CD4-positive, alpha-beta T cell (primary cell): ENCODE measurements at regions not wholly inside any gene's neighbourhood (a gene's known extent, or its start where the extent isn't known, plus 50 kb on each side); places are given as distances from the start of the nearest gene placed in this dataset.

Source experiments
- ATAC-seq: fragments of 200-7000 bp; cut with Tn5 transposase; one replicate; pipeline ENCODE4 v1.10.0; 2022; ENCODE audit warnings: mild to moderate bottlenecking; ENCODE audit not compliant: poor library complexity
- CTCF ChIA-PET: fragments of 350-600 bp; sonication (Branson Sonifier 250); formaldehyde crosslinking; loops from one replicate; lab custom pipeline; 2021; ENCODE audit warnings: antibody characterized with exemption, inconsistent platforms; lab: Charles Lee
- POLR2A ChIA-PET: fragments of 350-600 bp; sonication (Branson Sonifier 250); formaldehyde crosslinking; loops from one replicate; lab custom pipeline; 2021; ENCODE audit warnings: antibody characterized with exemption, inconsistent platforms; lab: Charles Lee
- DNase-seq, 14 experiments: peaks; one replicate each; pipeline ENCODE4 v3.0.0-alpha.2; 2013 to 2020; ENCODE audit warnings: mixed read lengths in 2 of 14
- H3K27ac ChIP-seq, 2 donors: one replicate each; pipeline versions ENCODE4 v1.5.1 to v1.7.0; 2013; ENCODE audit warnings: low read length in 2 of 2, low read depth in 1 of 2, mild to moderate bottlenecking in 1 of 2
- H3K27me3 ChIP-seq, 2 experiments: 1 replicate in 1 of 2; 2 replicates in 1 of 2; pipeline versions ENCODE4 v1.6.1 to v1.7.0; 2013; ENCODE audit warnings: low read length in 2 of 2, control low read depth in 1 of 2, mild to moderate bottlenecking in 1 of 2, moderate library complexity in 1 of 2; ENCODE audit not compliant: insufficient read depth in 2 of 2, control insufficient read depth in 1 of 2
- H3K36me3 ChIP-seq: one replicate; pipeline ENCODE4 v1.6.1; 2013; ENCODE audit warnings: low read length, control low read depth; ENCODE audit not compliant: insufficient read depth
- H3K4me1 ChIP-seq: one replicate; pipeline ENCODE4 v1.6.1; 2013; ENCODE audit warnings: low read length, control low read depth; ENCODE audit not compliant: insufficient read depth
- H3K4me3 ChIP-seq: one replicate; pipeline ENCODE4 v1.5.1; 2013; ENCODE audit warnings: mild to moderate bottlenecking, low read length, moderate library complexity
- H3K9me3 ChIP-seq, 2 experiments: 1 replicate in 1 of 2; 2 replicates in 1 of 2; pipeline versions ENCODE4 v1.6.1 to v1.7.0; 2013; ENCODE audit warnings: low read length in 2 of 2, mild to moderate bottlenecking in 2 of 2, control low read depth in 1 of 2, moderate library complexity in 1 of 2; ENCODE audit not compliant: control insufficient read depth in 1 of 2, insufficient read depth in 1 of 2
- H3K27ac Mint-ChIP-seq: one replicate; pipeline ENCODE4 v1.8.0; 2020; ENCODE audit warnings: mixed read lengths
- H3K27me3 Mint-ChIP-seq: one replicate; pipeline ENCODE4 v1.8.0; 2021; ENCODE audit warnings: mixed read lengths
- H3K36me3 Mint-ChIP-seq: one replicate; pipeline ENCODE4 v1.8.0; 2021; ENCODE audit warnings: low read depth, mixed read lengths
- H3K4me1 Mint-ChIP-seq: one replicate; pipeline ENCODE4 v1.8.0; 2021; ENCODE audit warnings: low read depth, mixed read lengths
- H3K4me3 Mint-ChIP-seq: one replicate; pipeline ENCODE4 v1.8.0; 2020; ENCODE audit warnings: mild to moderate bottlenecking, mixed read lengths
- H3K9me3 Mint-ChIP-seq: one replicate; pipeline ENCODE4 v1.8.0; 2020; ENCODE audit warnings: mixed read lengths
- CTCF ChIP-seq: fragments of 200-600 bp; IDR thresholded peaks from one replicate; pipeline ENCODE4 v1.8.0; 2022; ENCODE audit warnings: antibody characterized with exemption, mild to moderate bottlenecking
- intact Hi-C, 2 experiments: fragments of 100-400 bp; cut with DNase I in 1 of 2; cut with micrococcal nuclease in 1 of 2; formaldehyde crosslinking; loops; one replicate each; pipeline versions ENCODE4 v1.15.1 to v1.9.0; 2023 to 2025; cut with DNase I, micrococcal nuclease

GRCh38 chr5:12003680-12004079, 99.4 kb upstream of the CTNND2 start:
- Mint-ChIP-seq H3K27me3 (no peaks in the 10 kb centered on the region), H3K4me1 (no peaks in the 10 kb centered on the region), H3K4me3 (no peak overlapping the region), H3K27ac (no peak overlapping the region), H3K36me3 (no peaks in the 10 kb centered on the region), H3K9me3 (peaks cover 4% of the 10 kb centered on the region)
- intact Hi-C loops = no loop called here
- ChIA-PET CTCF (no interaction called here), POLR2A (no interaction called here)
- Histone ChIP-seq H3K27me3 (no peaks in the 10 kb centered on the region), H3K36me3 (no peaks in the 10 kb centered on the region), H3K4me1 (no peaks in the 10 kb centered on the region), H3K27ac (no peak overlapping the region), H3K4me3 (no peak overlapping the region), H3K9me3 (peaks cover 0 to 3% of the 10 kb centered on the region in 2 experiments)
- TF ChIP-seq CTCF = no peak
- DNase-seq (no peak), ATAC-seq (no peak)

GRCh38 chr5:11998397-11998796, 94.2 kb upstream of the CTNND2 start:
- Histone ChIP-seq H3K27me3 (no peaks in the 10 kb centered on the region), H3K4me3 (no peak overlapping the region), H3K36me3 (no peaks in the 10 kb centered on the region), H3K27ac (no peak overlapping the region), H3K9me3 (peaks cover 0 to 8% of the 10 kb centered on the region in 2 experiments), H3K4me1 (no peaks in the 10 kb centered on the region)
- no peak overlapping the region for H3K4me3 Mint-ChIP-seq
- CTCF ChIA-PET = no interaction called here
- no peaks in the 10 kb centered on the region for H3K36me3 Mint-ChIP-seq
- intact Hi-C loops = no loop called here
- no peaks in the 10 kb centered on the region for H3K9me3 Mint-ChIP-seq
- ATAC-seq (no peak), DNase-seq (no peak)
- POLR2A ChIA-PET = no interaction called here
- no peaks in the 10 kb centered on the region for H3K27me3 Mint-ChIP-seq
- no peak for TF ChIP-seq CTCF
- no peaks in the 10 kb centered on the region for H3K4me1 Mint-ChIP-seq
- H3K27ac Mint-ChIP-seq = no peak overlapping the region

- Mint-ChIP-seq H3K9me3 (no peaks in the 10 kb centered on the region), H3K36me3 (no peaks in the 10 kb centered on the region), H3K4me3 (no peak overlapping the region), H3K27ac (no peak overlapping the region), H3K4me1 (no peaks in the 10 kb centered on the region), H3K27me3 (no peaks in the 10 kb centered on the region)
- Histone ChIP-seq H3K27ac (no peak overlapping the region), H3K4me1 (no peaks in the 10 kb centered on the region), H3K9me3 (peaks cover 0 to 8% of the 10 kb centered on the region in 2 experiments), H3K4me3 (no peak overlapping the region), H3K36me3 (no peaks in the 10 kb centered on the region), H3K27me3 (no peaks in the 10 kb centered on the region)
- no peak for ATAC-seq
- intact Hi-C loops = no loop called here
- TF ChIP-seq CTCF = no peak
- DNase-seq = no peak
- CTCF ChIA-PET = no interaction called here
- POLR2A ChIA-PET = no interaction called here
These were observed 93.7 kb upstream of the CTNND2 start for GRCh38 chr5:11997942-11998341.
